IMR-90 (cell line): ENCODE measurements at regions not wholly inside any gene's neighbourhood (a gene's known extent, or its start where the extent isn't known, plus 50 kb on each side); places are given as distances from the start of the nearest gene placed in this dataset.

Source experiments
- ATAC-seq: fragments of 200-7000 bp; cut with Tn5 transposase; 2 replicates; pipeline ENCODE4 v1.9.1; 2020; ENCODE audit warnings: low read depth, mild to moderate bottlenecking, moderate library complexity
- BruUV-seq: library from RNA; stranded (reverse); fragments of 400-500 nt; replicated peaks from 2 replicates; lab custom pipeline; 2021; lab: Mats Ljungman, UMichigan
- CTCF ChIA-PET: fragments of 300-600 bp; formaldehyde crosslinking; extraction: SDS; loops from one replicate; lab custom pipeline; 2021; ENCODE audit warnings: antibody characterized with exemption; lab: Yijun Ruan, JAX
- POLR2A ChIA-PET: fragments of 300-600 bp; sonication (Branson Sonifier 250); formaldehyde crosslinking; loops from one replicate; lab custom pipeline; 2022; ENCODE audit warnings: antibody characterized with exemption; ENCODE audit not compliant: unreplicated experiment; lab: Charles Lee
- DNase-seq: peaks from one replicate; pipeline ENCODE4 v3.0.0; 2013
- H2AFZ ChIP-seq: replicated peaks from 2 replicates; pipeline ENCODE3; 2013; ENCODE audit warnings: low read length, mild to moderate bottlenecking; ENCODE audit not compliant: poor library complexity
- H2AK5ac ChIP-seq: 2 replicates; pipeline ENCODE4 v1.6.1; 2013; ENCODE audit warnings: low read depth, low read length, inconsistent platforms
- H2AK9ac ChIP-seq: replicated peaks from 2 replicates; pipeline ENCODE3; 2013; ENCODE audit warnings: mild to moderate bottlenecking, low read depth, low read length, moderate library complexity; ENCODE audit not compliant: poor library complexity
- H2BK120ac ChIP-seq: 2 replicates; pipeline ENCODE4 v1.6.1; 2013; ENCODE audit warnings: low read depth, low read length, inconsistent platforms
- H2BK15ac ChIP-seq: 3 replicates; pipeline ENCODE4 v1.6.1; 2013; ENCODE audit warnings: low read depth, low read length, inconsistent platforms
- H2BK20ac ChIP-seq: 2 replicates; pipeline ENCODE4 v1.6.1; 2013; ENCODE audit warnings: low read depth, mild to moderate bottlenecking, inconsistent platforms, low read length, moderate library complexity
- H2BK5ac ChIP-seq: 2 replicates; pipeline ENCODE4 v1.6.1; 2013; ENCODE audit warnings: mild to moderate bottlenecking, low read depth, low read length, inconsistent platforms; ENCODE audit not compliant: poor library complexity, severe bottlenecking
- H3K14ac ChIP-seq: replicated peaks from 2 replicates; pipeline ENCODE4 v1.6.1; 2013; ENCODE audit warnings: low read depth, low read length, inconsistent platforms
- H3K18ac ChIP-seq: 2 replicates; pipeline ENCODE4 v1.6.1; 2013; ENCODE audit warnings: low read depth, low read length, control low read depth
- H3K23ac ChIP-seq: 2 replicates; pipeline ENCODE4 v1.6.1; 2013; ENCODE audit warnings: low read depth, low read length, inconsistent platforms
- H3K27ac ChIP-seq: 2 replicates; pipeline ENCODE4 v1.5.1; 2013; ENCODE audit warnings: mild to moderate bottlenecking, control low read depth, low read length; ENCODE audit not compliant: insufficient read depth
- H3K27me3 ChIP-seq: 2 replicates; pipeline ENCODE4 v1.6.1; 2013; ENCODE audit warnings: low read length; ENCODE audit not compliant: control insufficient read depth, insufficient read depth
- H3K36me3 ChIP-seq: 2 replicates; pipeline ENCODE4 v1.6.1; 2013; ENCODE audit warnings: low read length, mixed read lengths; ENCODE audit not compliant: control insufficient read depth, insufficient read depth
- H3K4ac ChIP-seq: 2 replicates; pipeline ENCODE4 v1.6.1; 2013; ENCODE audit warnings: low read depth, low read length, inconsistent platforms
- H3K4me1 ChIP-seq: 2 replicates; pipeline ENCODE4 v1.6.1; 2013; ENCODE audit warnings: low read length, mixed read lengths; ENCODE audit not compliant: control insufficient read depth, insufficient read depth
- H3K4me2 ChIP-seq: 2 replicates; pipeline ENCODE4 v1.6.1; 2013; ENCODE audit warnings: low read depth, mild to moderate bottlenecking, control low read depth, low read length, moderate library complexity
- H3K4me3 ChIP-seq: 2 replicates; pipeline ENCODE4 v1.5.1; 2013; ENCODE audit warnings: low read depth, mild to moderate bottlenecking, control low read depth, low read length, moderate library complexity; ENCODE audit not compliant: insufficient read depth
- H3K56ac ChIP-seq: 2 replicates; pipeline ENCODE4 v1.6.1; 2013; ENCODE audit warnings: low read length, inconsistent platforms; ENCODE audit not compliant: insufficient read depth; ENCODE audit errors: extremely low read depth
- H3K79me1 ChIP-seq, 2 experiments: 2 replicates each; pipeline ENCODE4 v1.6.1; 2013; ENCODE audit warnings: low read length in 2 of 2, inconsistent platforms in 1 of 2, low read depth in 1 of 2
- H3K9ac ChIP-seq: 2 replicates; pipeline ENCODE4 v1.6.1; 2013; ENCODE audit warnings: low read depth, low read length, control low read depth
- H3K9me1 ChIP-seq: 2 replicates; pipeline ENCODE4 v1.6.1; 2013; ENCODE audit warnings: low read length, inconsistent platforms; ENCODE audit not compliant: insufficient read depth
- H3K9me3 ChIP-seq: 2 replicates; pipeline ENCODE4 v1.6.1; 2013; ENCODE audit warnings: low read length; ENCODE audit not compliant: control insufficient read depth, insufficient read depth
- H4K20me1 ChIP-seq: 2 replicates; pipeline ENCODE4 v1.6.1; 2013; ENCODE audit warnings: low read length, inconsistent platforms; ENCODE audit not compliant: insufficient read depth
- H4K5ac ChIP-seq: 2 replicates; pipeline ENCODE4 v1.6.1; 2013; ENCODE audit warnings: mild to moderate bottlenecking, low read depth, low read length, control low read depth
- H4K8ac ChIP-seq, 2 experiments: 2 replicates each; pipeline ENCODE4 v1.6.1; 2013; ENCODE audit warnings: low read depth in 2 of 2, low read length in 2 of 2, control low read depth in 1 of 2, inconsistent platforms in 1 of 2
- H4K91ac ChIP-seq: 2 replicates; pipeline ENCODE4 v1.6.1; 2013; ENCODE audit warnings: low read depth, low read length, inconsistent platforms; ENCODE audit not compliant: insufficient read depth
- BHLHE40 ChIP-seq: fragments of 150-350 bp; IDR thresholded peaks from 2 replicates; pipeline ENCODE4 v1.6.1; 2016; ENCODE audit warnings: mild to moderate bottlenecking, low read depth, low read length
- CEBPB ChIP-seq: IDR thresholded peaks from 2 replicates; pipeline ENCODE4 v1.6.1; 2012; ENCODE audit warnings: low read depth, low read length, improper control_type of control experiment
- CHD1 ChIP-seq: IDR thresholded peaks from 2 replicates; pipeline ENCODE4 v1.6.1; 2012; ENCODE audit warnings: low read depth, low read length, improper control_type of control experiment
- ELK1 ChIP-seq: fragments of 150-350 bp; IDR thresholded peaks from 2 replicates; pipeline ENCODE4 v1.6.1; 2016; ENCODE audit warnings: low read depth, mild to moderate bottlenecking, low read length, moderate library complexity, borderline replicate concordance
- FOS ChIP-seq: fragments of 150-350 bp; IDR thresholded peaks from 2 replicates; pipeline ENCODE4 v1.6.1; 2016; ENCODE audit warnings: low read depth, low read length
- MAFK ChIP-seq: IDR thresholded peaks from 2 replicates; pipeline ENCODE4 v1.6.1; 2012; ENCODE audit warnings: low read depth, low read length, improper control_type of control experiment
- MAZ ChIP-seq: IDR thresholded peaks from 2 replicates; pipeline ENCODE4 v1.6.1; 2012; ENCODE audit warnings: low read depth, mild to moderate bottlenecking, low read length, improper control_type of control experiment, moderate library complexity, borderline replicate concordance
- MXI1 ChIP-seq: IDR thresholded peaks from 2 replicates; pipeline ENCODE4 v1.6.1; 2012; ENCODE audit warnings: low read depth, mild to moderate bottlenecking, low read length, moderate library complexity, borderline replicate concordance
- NFE2L2 ChIP-seq: fragments of 150-350 bp; IDR thresholded peaks from 2 replicates; pipeline ENCODE4 v1.6.1; 2016; ENCODE audit warnings: low read depth, mild to moderate bottlenecking, low read length
- POLR2A ChIP-seq: IDR thresholded peaks from 2 replicates; pipeline ENCODE4 v1.6.1; 2012; ENCODE audit warnings: mild to moderate bottlenecking, low read depth, low read length
- RAD21 ChIP-seq: IDR thresholded peaks from 2 replicates; pipeline ENCODE4 v1.6.1; 2012; ENCODE audit warnings: low read length, improper control_type of control experiment
- RCOR1 ChIP-seq: IDR thresholded peaks from 2 replicates; pipeline ENCODE4 v1.6.1; 2012; ENCODE audit warnings: mild to moderate bottlenecking, low read length, improper control_type of control experiment; ENCODE audit not compliant: insufficient replicate concordance
- RFX5 ChIP-seq: IDR thresholded peaks from 2 replicates; pipeline ENCODE4 v1.8.0; 2012; ENCODE audit warnings: low read depth, mild to moderate bottlenecking, low read length, moderate library complexity
- SMC3 ChIP-seq: fragments of 150-350 bp; IDR thresholded peaks from 2 replicates; pipeline ENCODE4 v1.6.1; 2016; ENCODE audit warnings: low read depth, mild to moderate bottlenecking, antibody characterized with exemption, low read length, moderate library complexity
- USF2 ChIP-seq: fragments of 150-350 bp; IDR thresholded peaks from 2 replicates; pipeline ENCODE4 v1.6.1; 2017; ENCODE audit warnings: mild to moderate bottlenecking, antibody characterized with exemption, low read length, low read depth
- WGBS, 2 experiments: methylation state at CpG; one replicate each; pipeline versions ENCODE4 v1.1.5 to v1.1.7; 2013; ENCODE audit warnings: missing lambda C conversion rate in 2 of 2; ENCODE audit not compliant: insufficient read length in 1 of 2; ENCODE audit errors: extremely low coverage in 2 of 2; 5-methylcytosine and 5-hydroxymethylcytosine counted together
- dilution Hi-C: fragments of 300-500 bp; cut with HindIII; formaldehyde crosslinking; loops from one replicate; pipeline ENCODE4 v1.14.3; 2018; ENCODE audit warnings: low sequenced_read_pairs; ENCODE audit not compliant: unreplicated experiment
- in situ Hi-C: fragments of 300-500 bp; cut with MboI; formaldehyde crosslinking; loops from 3 replicates; pipeline ENCODE4 v1.14.3; 2019; ENCODE audit warnings: low sequenced_read_pairs, inconsistent platforms, mixed read lengths
- intact Hi-C: fragments of 100-400 bp; cut with micrococcal nuclease; formaldehyde crosslinking; loops from 2 replicates; pipeline ENCODE4 v1.10.0; 2022

DNA sequence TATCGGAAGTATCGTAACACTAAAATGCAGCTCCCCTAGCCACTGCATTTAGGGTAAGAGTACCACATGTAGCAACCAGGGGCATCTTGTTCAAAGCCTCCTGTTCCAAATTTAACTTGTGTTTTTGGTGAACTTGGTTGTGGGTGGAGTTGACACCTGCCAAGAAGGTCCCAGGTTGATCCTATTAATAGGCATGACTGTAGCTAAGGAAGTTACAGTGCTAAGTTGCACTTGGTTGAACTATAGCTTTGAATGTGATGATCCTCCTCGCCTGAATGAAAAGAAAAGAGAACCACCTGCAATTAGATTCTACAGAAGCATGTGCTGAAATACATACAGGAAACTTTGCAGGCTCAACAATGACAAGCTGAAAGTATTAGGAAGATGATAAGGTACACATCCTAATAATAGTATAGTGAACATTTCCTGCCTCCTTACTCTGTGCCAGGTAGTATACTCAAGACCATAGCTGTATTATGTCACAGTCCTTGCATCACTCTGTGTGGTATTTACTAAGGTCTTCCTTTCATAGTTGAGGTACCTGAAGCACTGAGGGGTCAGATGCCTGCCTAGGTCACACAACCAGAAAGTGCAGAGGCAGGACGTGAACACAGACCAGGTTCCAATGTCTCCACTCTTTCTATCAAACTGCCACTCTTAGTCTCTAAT lies 64.5 kb upstream of the PIP5K1B start:
- no peak overlapping the region for H2BK15ac ChIP-seq
- H2BK20ac ChIP-seq: no peak overlapping the region
- ChIA-PET POLR2A (no interaction called here), CTCF (no interaction called here)
- H3K4ac ChIP-seq: no peak overlapping the region
- no peak overlapping the region for H2AK5ac ChIP-seq
- no peak overlapping the region for H2BK120ac ChIP-seq
- DNase-seq (no peak), ATAC-seq (no peak)
- no peak overlapping the region for H3K4me3 ChIP-seq
- no peak for TF ChIP-seq CHD1
- TF ChIP-seq MAZ: no peak
- TF ChIP-seq RFX5: no peak
- no peak for TF ChIP-seq MAFK
- TF ChIP-seq RAD21: no peak
- TF ChIP-seq RCOR1: no peak
- no peak for TF ChIP-seq BHLHE40
- TF ChIP-seq FOS: no peak
- TF ChIP-seq CEBPB: no peak
- TF ChIP-seq MXI1: no peak
- no peak for TF ChIP-seq ELK1
- no peak for TF ChIP-seq USF2
- no peak for TF ChIP-seq POLR2A
- no peak for TF ChIP-seq SMC3
- no peak for TF ChIP-seq NFE2L2
- no peak overlapping the region for H3K4me2 ChIP-seq
- H3K79me1 ChIP-seq: no peaks in the 10 kb centered on the region
- H3K9me3 ChIP-seq: no peaks in the 10 kb centered on the region
- no peak overlapping the region for H4K5ac ChIP-seq
- intact Hi-C loops (no loop called here), dilution Hi-C loops (no loop called here), in situ Hi-C loops (no loop called here)
- no CpG with 5 or more reads among the region's 4 CpGs for WGBS, 2 experiments
- no peaks in the 10 kb centered on the region for H3K27me3 ChIP-seq
- H3K9me1 ChIP-seq: no peaks in the 10 kb centered on the region
- H3K9ac ChIP-seq: no peak overlapping the region
- H3K14ac ChIP-seq: no peak overlapping the region
- no peak overlapping the region for H3K56ac ChIP-seq
- H3K18ac ChIP-seq: no peak overlapping the region
- no peak overlapping the region for H2AK9ac ChIP-seq
- H3K4me1 ChIP-seq: no peaks in the 10 kb centered on the region
- no peak overlapping the region for H3K27ac ChIP-seq
- H2BK5ac ChIP-seq: no peak overlapping the region
- H3K23ac ChIP-seq: no peak overlapping the region
- H4K20me1 ChIP-seq: no peaks in the 10 kb centered on the region
- no peak overlapping the region for H4K8ac ChIP-seq
- H2AFZ ChIP-seq: no peak overlapping the region
- H3K36me3 ChIP-seq: no peaks in the 10 kb centered on the region
- no peak overlapping the region for H4K91ac ChIP-seq
- no TSS peak for BruUV-seq
